ENCODE measurements at regions not wholly inside any gene's neighbourhood (a gene's known extent, or its start where the extent isn't known, plus 50 kb on each side); places are given as distances from the start of the nearest gene placed in this dataset.
"Not testable (repeated sequence)": the region's sequence is repeated elsewhere in the genome, so short reads cannot be mapped to it uniquely, and the experiment has no call there.

GRCh38 chrX:116863029-116863428 is 400.3 kb upstream of the CT83 start:
- DNase-seq, result no peak

- DNase-seq, result no peak
Measured at GRCh38 chrX:116862340-116862739, 399.6 kb upstream of the CT83 start.

GRCh38 chrX:116841290-116841689 is 378.5 kb upstream of the CT83 start:
- DNase-seq, result no peak

GRCh38 chrX:116827063-116827462 is 364.3 kb upstream of the CT83 start:
- no peak for DNase-seq

- DNase-seq, result no peak
Measured at GRCh38 chrX:116824785-116825184, 362.0 kb upstream of the CT83 start.

- DNase-seq, result no peak
Measured at GRCh38 chrX:116823677-116824076, 360.9 kb upstream of the CT83 start.

GRCh38 chrX:116806288-116806802 is 343.6 kb upstream of the CT83 start:
- no peak for DNase-seq

- no peak for DNase-seq
Measured at GRCh38 chrX:116801943-116802342, 339.2 kb upstream of the CT83 start.

- DNase-seq, result no peak
Measured at GRCh38 chrX:116781926-116782325, 319.1 kb upstream of the CT83 start.

- no peak for DNase-seq
Measured at GRCh38 chrX:116757491-116757890, 294.7 kb upstream of the CT83 start.

GRCh38 chrX:116756958-116757357 is 294.2 kb upstream of the CT83 start:
- no peak for DNase-seq

GRCh38 chrX:116749943-116750342 is 287.2 kb upstream of the CT83 start:
- peak; percentile 55 for DNase-seq

GRCh38 chrX:116732214-116732613 is 269.4 kb upstream of the CT83 start:
- no peak for DNase-seq

- DNase-seq, result no peak
Measured at GRCh38 chrX:116726806-116727205, 264.0 kb upstream of the CT83 start.

GRCh38 chrX:116694046-116694445 is 231.3 kb upstream of the CT83 start:
- no peak for DNase-seq

GRCh38 chrX:116679544-116679943 is 216.8 kb upstream of the CT83 start:
- not testable (repeated sequence) for DNase-seq

GRCh38 chrX:116667346-116668134 is 204.8 kb upstream of the CT83 start:
- DNase-seq, result no peak

GRCh38 chrX:116657071-116657470 is 194.3 kb upstream of the CT83 start:
- DNase-seq, result no peak

GRCh38 chrX:116628464-116628863 is 165.7 kb upstream of the CT83 start:
- no peak for DNase-seq

- DNase-seq, result no peak
Measured at GRCh38 chrX:116618546-116618945, 155.8 kb upstream of the CT83 start.

- DNase-seq, result no peak
Measured at GRCh38 chrX:116607776-116608175, 145.0 kb upstream of the CT83 start.

GRCh38 chrX:116605576-116605975 is 142.8 kb upstream of the CT83 start:
- no peak for DNase-seq

- DNase-seq, result no peak
Measured at GRCh38 chrX:116596010-116596409, 133.2 kb upstream of the CT83 start.
